Right ventricle myocardium superior (tissue), 1 donor: ENCODE measurements at regions not wholly inside any gene's neighbourhood (a gene's known extent, or its start where the extent isn't known, plus 50 kb on each side); places are given as distances from the start of the nearest gene placed in this dataset.

Source experiments
- ATAC-seq: fragments of 200-7000 bp; cut with Tn5 transposase; one replicate; pipeline ENCODE4 v1.9.1; 2020; ENCODE audit warnings: mild to moderate bottlenecking; ENCODE audit not compliant: poor library complexity
- DNase-seq: peaks from one replicate; pipeline ENCODE4 v3.0.0-alpha.2; 2020
- intact Hi-C: fragments of 100-400 bp; cut with DNase I; formaldehyde crosslinking; loops from one replicate; pipeline ENCODE4 v1.11.2; 2022
- donor health status: DM: no; HTN: yes; CAD: no; lungs with severe emphysema.

DNA sequence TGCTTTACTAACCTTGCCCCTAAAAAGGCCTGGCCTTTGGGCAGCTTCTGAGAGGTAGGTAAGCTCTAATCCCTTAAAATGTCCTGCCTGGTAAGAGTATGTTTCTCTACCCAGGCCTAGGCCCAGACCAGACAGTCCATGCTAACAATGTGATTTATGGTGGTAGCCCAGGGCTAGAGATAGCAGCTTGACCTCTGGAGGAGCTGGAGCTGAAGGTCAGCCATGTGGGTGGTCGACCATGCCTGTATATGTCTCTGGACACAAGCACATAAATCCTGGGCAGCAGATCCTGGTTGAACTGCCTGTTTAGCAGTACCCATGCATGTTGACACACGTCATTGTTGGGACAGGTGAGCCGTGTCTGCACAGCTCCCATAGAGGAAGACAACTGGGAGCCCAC is 62.1 kb upstream of the PHACTR1 start:
- intact Hi-C loops, result no loop called here
- no peak for ATAC-seq

DNA sequence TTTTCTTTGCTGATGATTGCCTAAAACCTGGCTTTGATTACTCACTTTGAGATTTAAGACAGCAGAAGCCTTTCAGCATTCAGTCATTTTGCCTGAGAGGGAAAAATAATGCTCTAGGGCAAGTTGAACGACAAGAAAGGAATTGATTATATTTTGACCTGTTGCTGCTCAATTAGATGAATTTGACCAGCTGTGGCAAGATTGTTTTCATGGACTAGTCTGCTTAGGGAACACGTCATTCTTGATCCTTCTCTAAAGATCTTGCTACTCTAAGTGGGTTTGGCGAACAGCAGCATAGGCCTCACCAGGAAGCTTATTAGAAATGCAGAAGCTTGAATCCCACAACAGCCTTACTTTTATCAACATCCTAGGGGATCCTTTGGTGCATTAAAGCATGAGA is 59.7 kb upstream of the PHACTR1 start:
- no peak for ATAC-seq
- intact Hi-C loops, result no loop called here

More for the DNA sequence above, 62.1 kb upstream of the PHACTR1 start:
- DNase-seq, result no peak

GRCh38 chr6:12657884-12658283 is 58.7 kb upstream of the PHACTR1 start:
- intact Hi-C loops, result no loop called here
- no peak for DNase-seq
- no peak for ATAC-seq

More for the DNA sequence above, 59.7 kb upstream of the PHACTR1 start:
- no peak for DNase-seq

- no peak for DNase-seq
- ATAC-seq, result no peak
- intact Hi-C loops, result no loop called here
Measured at GRCh38 chr6:12661432-12662089, 55.0 kb upstream of the PHACTR1 start.
